ENCODE measurements at regions not wholly inside any gene's neighbourhood (a gene's known extent, or its start where the extent isn't known, plus 50 kb on each side); places are given as distances from the start of the nearest gene placed in this dataset.

DNA sequence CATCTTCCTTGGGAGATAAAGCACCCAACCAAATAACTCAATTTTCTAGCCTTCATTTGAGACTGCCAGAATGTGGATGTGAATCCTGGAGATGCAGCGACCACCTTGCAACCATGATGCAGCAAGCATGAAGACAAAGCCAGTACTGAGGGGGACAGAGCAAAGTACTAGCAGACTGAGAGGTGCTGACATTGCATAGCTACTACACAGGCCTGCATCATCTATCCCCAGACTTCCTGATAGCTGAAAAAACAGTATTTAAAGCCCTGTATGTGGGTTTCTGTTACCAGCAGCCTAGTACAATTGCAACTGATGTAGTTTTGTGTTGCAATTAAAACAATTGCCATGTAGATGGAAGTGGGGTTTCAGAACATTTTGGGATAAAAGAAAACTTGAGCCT, 146.3 kb upstream of the VEPH1 start:
- TF ChIP-seq, protein P1, sequence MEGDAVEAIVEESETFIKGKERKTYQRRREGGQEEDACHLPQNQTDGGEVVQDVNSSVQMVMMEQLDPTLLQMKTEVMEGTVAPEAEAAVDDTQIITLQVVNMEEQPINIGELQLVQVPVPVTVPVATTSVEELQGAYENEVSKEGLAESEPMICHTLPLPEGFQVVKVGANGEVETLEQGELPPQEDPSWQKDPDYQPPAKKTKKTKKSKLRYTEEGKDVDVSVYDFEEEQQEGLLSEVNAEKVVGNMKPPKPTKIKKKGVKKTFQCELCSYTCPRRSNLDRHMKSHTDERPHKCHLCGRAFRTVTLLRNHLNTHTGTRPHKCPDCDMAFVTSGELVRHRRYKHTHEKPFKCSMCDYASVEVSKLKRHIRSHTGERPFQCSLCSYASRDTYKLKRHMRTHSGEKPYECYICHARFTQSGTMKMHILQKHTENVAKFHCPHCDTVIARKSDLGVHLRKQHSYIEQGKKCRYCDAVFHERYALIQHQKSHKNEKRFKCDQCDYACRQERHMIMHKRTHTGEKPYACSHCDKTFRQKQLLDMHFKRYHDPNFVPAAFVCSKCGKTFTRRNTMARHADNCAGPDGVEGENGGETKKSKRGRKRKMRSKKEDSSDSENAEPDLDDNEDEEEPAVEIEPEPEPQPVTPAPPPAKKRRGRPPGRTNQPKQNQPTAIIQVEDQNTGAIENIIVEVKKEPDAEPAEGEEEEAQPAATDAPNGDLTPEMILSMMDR (IDR thresholded peaks at IDR 0.05; ENCODE audit: low read length), result no peak
- TF ChIP-seq EZH2 (IDR thresholded peaks at IDR 0.05; ENCODE audit: borderline replicate concordance, low read length), result no peak
